GM12873 (cell line): ENCODE measurements at regions not wholly inside any gene's neighbourhood (a gene's known extent, or its start where the extent isn't known, plus 50 kb on each side); places are given as distances from the start of the nearest gene placed in this dataset.

Source experiments
- CTCF ChIP-seq: IDR thresholded peaks from 2 replicates; pipeline ENCODE4 v1.5.1; 2012; ENCODE audit warnings: low read depth, mild to moderate bottlenecking, moderate library complexity, low read length, control low read depth; ENCODE audit not compliant: insufficient read depth; ENCODE audit errors: missing control alignments

- peak; percentile 64 for TF ChIP-seq CTCF
Measured at GRCh38 chr17:18564099-18564448, 80.1 kb downstream of the TBC1D28 start.
